Tibial nerve (tissue), 3 donors: ENCODE measurements at regions not wholly inside any gene's neighbourhood (a gene's known extent, or its start where the extent isn't known, plus 50 kb on each side); places are given as distances from the start of the nearest gene placed in this dataset.

Experiments used
- CTCF ChIP-seq, 5 experiments: fragments of 200-600 bp in 3 of 5; fragments of 450-650 bp in 2 of 5; sonication (generic) in 3 of 5; IDR thresholded peaks; one replicate each; pipeline ENCODE4 v1.5.1; 2016 to 2019; ENCODE audit warnings: antibody characterized with exemption in 5 of 5, mild to moderate bottlenecking in 3 of 5, moderate library complexity in 2 of 5
- POLR2A ChIP-seq, 2 donors: fragments of 450-650 bp; IDR thresholded peaks; one replicate each; pipeline ENCODE4 v1.6.1; 2017; ENCODE audit warnings: antibody characterized with exemption in 2 of 2, mild to moderate bottlenecking in 2 of 2, moderate library complexity in 2 of 2

- TF ChIP-seq CTCF (IDR thresholded peaks at IDR 0.05) (no peak), POLR2A (IDR thresholded peaks at IDR 0.05) (no peak)
Measured at GRCh38 chr21:25313829-25314228, 293.5 kb downstream of the MRPL39 start.
